Loucy (cell line): ENCODE measurements at regions not wholly inside any gene's neighbourhood (a gene's known extent, or its start where the extent isn't known, plus 50 kb on each side); places are given as distances from the start of the nearest gene placed in this dataset.

Experiments
- H2AFZ ChIP-seq: fragments of 200-600 bp; sonication (generic); 2 replicates; pipeline ENCODE4 v1.6.0; 2016; ENCODE audit warnings: antibody characterized with exemption, mild to moderate bottlenecking, low read length, moderate library complexity
- H3F3A ChIP-seq: fragments of 200-600 bp; 2 replicates; pipeline ENCODE4 v1.6.0; 2016; ENCODE audit warnings: antibody characterized with exemption, low read depth, mild to moderate bottlenecking
- H3K27me3 ChIP-seq: fragments of 200-600 bp; sonication (generic); 2 replicates; pipeline ENCODE4 v1.6.1; 2014; ENCODE audit warnings: low read length, mild to moderate bottlenecking; ENCODE audit not compliant: insufficient read depth, poor library complexity, severe bottlenecking
- H3K36me3 ChIP-seq: fragments of 200-600 bp; sonication (generic); 2 replicates; pipeline ENCODE4 v1.6.1; 2016; ENCODE audit warnings: low read length; ENCODE audit not compliant: insufficient read depth
- H3K4me1 ChIP-seq: fragments of 200-600 bp; sonication (generic); 2 replicates; pipeline ENCODE4 v1.5.1; 2014; ENCODE audit warnings: low read length, mild to moderate bottlenecking; ENCODE audit not compliant: insufficient read depth, poor library complexity, severe bottlenecking
- H3K4me2 ChIP-seq: fragments of 200-600 bp; sonication (generic); 2 replicates; pipeline ENCODE4 v1.6.0; 2014; ENCODE audit warnings: antibody characterized with exemption, low read length, low read depth, mild to moderate bottlenecking; ENCODE audit not compliant: poor library complexity, severe bottlenecking
- H3K4me3 ChIP-seq: fragments of 200-600 bp; sonication (generic); 2 replicates; pipeline ENCODE4 v1.5.1; 2014; ENCODE audit warnings: low read length, mild to moderate bottlenecking, mixed read lengths; ENCODE audit not compliant: poor library complexity, severe bottlenecking
- H3K79me2 ChIP-seq: fragments of 200-600 bp; sonication (generic); 2 replicates; pipeline ENCODE4 v1.6.1; 2014; ENCODE audit warnings: low read length; ENCODE audit not compliant: insufficient read depth
- H3K9ac ChIP-seq: fragments of 200-600 bp; sonication (generic); 2 replicates; pipeline ENCODE4 v1.6.0; 2014; ENCODE audit warnings: mild to moderate bottlenecking, low read depth, low read length, moderate library complexity; ENCODE audit not compliant: poor library complexity, severe bottlenecking
- H3K9me2 ChIP-seq: fragments of 200-600 bp; sonication (generic); replicated peaks from 2 replicates; pipeline ENCODE4 v1.6.1; 2016; ENCODE audit warnings: low read depth, low read length, mixed read lengths
- H3K9me3 ChIP-seq: fragments of 200-600 bp; sonication (generic); 2 replicates; pipeline ENCODE4 v1.6.1; 2014; ENCODE audit warnings: mild to moderate bottlenecking, antibody characterized with exemption, low read length, low read depth; ENCODE audit not compliant: insufficient read depth
- H4K20me1 ChIP-seq: fragments of 200-600 bp; sonication (generic); 2 replicates; pipeline ENCODE4 v1.6.0; 2014; ENCODE audit warnings: antibody characterized with exemption, low read length, mild to moderate bottlenecking; ENCODE audit not compliant: insufficient read depth, poor library complexity, severe bottlenecking
- EZH2phosphoT487 ChIP-seq: fragments of 200-600 bp; IDR thresholded peaks from 2 replicates; pipeline ENCODE4 v1.6.1; 2018; ENCODE audit warnings: antibody characterized with exemption, mild to moderate bottlenecking, moderate library complexity, borderline replicate concordance
- TF ChIP-seq, protein P1 (sequence below): fragments of 200-600 bp; sonication (generic); conservative IDR thresholded peaks from 2 replicates; pipeline ENCODE4 v1.5.1; 2014; ENCODE audit warnings: mild to moderate bottlenecking, antibody characterized with exemption, low read length

DNA sequence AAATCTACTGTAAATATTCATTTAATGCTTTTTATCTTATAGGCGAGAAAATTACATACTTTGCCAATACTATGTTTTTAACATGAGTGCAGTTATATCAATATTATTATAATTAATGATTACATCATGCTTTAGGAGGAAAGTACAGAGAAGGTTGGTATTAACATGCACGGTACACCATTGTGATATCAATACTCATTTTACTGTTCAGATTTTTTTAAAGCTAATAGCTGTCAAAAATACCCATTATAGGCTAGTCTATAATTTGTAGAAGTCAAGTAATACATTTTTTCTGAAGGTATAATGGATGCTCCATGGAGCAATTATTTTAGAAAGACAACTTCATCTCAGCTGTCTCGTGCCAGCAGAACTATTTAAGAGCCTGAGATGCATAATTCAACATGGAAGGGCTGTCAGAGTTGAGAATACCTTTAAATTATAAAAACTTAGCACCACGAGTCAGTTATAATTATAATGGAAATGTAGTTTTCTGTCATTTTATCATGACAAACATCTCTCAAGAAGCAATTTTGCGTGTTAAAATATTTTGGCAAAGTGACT, 1641.7 kb upstream of the ACVR2A start:
- H3K9ac ChIP-seq, result no peak overlapping the region
- 0 out of 2 replicates have a peak, but pooled peaks cover 5% of the 10 kb centered on the region for H3K9me2 ChIP-seq
- no peaks in the 10 kb centered on the region for H3K79me2 ChIP-seq
- no peaks in the 10 kb centered on the region for H3K27me3 ChIP-seq
- no peak overlapping the region for H2AFZ ChIP-seq
- no peaks in the 10 kb centered on the region for H3K36me3 ChIP-seq
- no peak overlapping the region for H3K4me3 ChIP-seq
- no peaks in the 10 kb centered on the region for H3K9me3 ChIP-seq
- H4K20me1 ChIP-seq, result no peaks in the 10 kb centered on the region
- no peaks in the 10 kb centered on the region for H3F3A ChIP-seq
- no peak overlapping the region for H3K4me2 ChIP-seq
- no peak for TF ChIP-seq EZH2phosphoT487
- TF ChIP-seq, protein P1, sequence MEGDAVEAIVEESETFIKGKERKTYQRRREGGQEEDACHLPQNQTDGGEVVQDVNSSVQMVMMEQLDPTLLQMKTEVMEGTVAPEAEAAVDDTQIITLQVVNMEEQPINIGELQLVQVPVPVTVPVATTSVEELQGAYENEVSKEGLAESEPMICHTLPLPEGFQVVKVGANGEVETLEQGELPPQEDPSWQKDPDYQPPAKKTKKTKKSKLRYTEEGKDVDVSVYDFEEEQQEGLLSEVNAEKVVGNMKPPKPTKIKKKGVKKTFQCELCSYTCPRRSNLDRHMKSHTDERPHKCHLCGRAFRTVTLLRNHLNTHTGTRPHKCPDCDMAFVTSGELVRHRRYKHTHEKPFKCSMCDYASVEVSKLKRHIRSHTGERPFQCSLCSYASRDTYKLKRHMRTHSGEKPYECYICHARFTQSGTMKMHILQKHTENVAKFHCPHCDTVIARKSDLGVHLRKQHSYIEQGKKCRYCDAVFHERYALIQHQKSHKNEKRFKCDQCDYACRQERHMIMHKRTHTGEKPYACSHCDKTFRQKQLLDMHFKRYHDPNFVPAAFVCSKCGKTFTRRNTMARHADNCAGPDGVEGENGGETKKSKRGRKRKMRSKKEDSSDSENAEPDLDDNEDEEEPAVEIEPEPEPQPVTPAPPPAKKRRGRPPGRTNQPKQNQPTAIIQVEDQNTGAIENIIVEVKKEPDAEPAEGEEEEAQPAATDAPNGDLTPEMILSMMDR, result no peak
- H3K4me1 ChIP-seq, result no peaks in the 10 kb centered on the region

- H3K4me2 ChIP-seq, result no peak overlapping the region
- H3F3A ChIP-seq, result no peaks in the 10 kb centered on the region
- no peaks in the 10 kb centered on the region for H3K79me2 ChIP-seq
- no peaks in the 10 kb centered on the region for H3K4me1 ChIP-seq
- TF ChIP-seq, protein P1, result no peak
- TF ChIP-seq EZH2phosphoT487, result no peak
- no peaks in the 10 kb centered on the region for H3K9me3 ChIP-seq
- H3K9me2 ChIP-seq, result no peaks in the 10 kb centered on the region
- H4K20me1 ChIP-seq, result no peaks in the 10 kb centered on the region
- H3K4me3 ChIP-seq, result no peak overlapping the region
- no peak overlapping the region for H2AFZ ChIP-seq
- H3K9ac ChIP-seq, result no peak overlapping the region
- no peaks in the 10 kb centered on the region for H3K27me3 ChIP-seq
- no peaks in the 10 kb centered on the region for H3K36me3 ChIP-seq
Observed at GRCh38 chr2:146193619-146194018, 1651.2 kb upstream of the ACVR2A start.

DNA sequence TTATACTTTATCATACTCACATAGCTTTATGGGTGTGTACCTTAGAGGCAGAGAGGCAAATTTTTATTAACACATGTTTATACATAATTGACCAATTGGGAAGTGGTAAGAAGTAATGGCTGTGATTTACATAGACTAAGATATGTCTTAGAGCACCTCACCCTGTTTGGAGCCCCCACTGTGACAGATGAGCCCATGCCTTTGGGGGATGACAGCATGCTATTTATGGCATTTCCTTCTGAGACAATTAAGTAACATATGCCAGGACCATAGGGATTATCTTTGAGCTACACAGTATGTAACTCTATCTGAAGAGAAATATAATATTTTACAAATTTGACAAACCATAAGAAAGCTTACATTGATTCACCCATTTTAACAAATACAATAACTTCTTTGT, 1655.3 kb upstream of the ACVR2A start:
- Histone ChIP-seq H3K4me1 (no peaks in the 10 kb centered on the region), H3K9ac (no peak overlapping the region), H3K27me3 (no peaks in the 10 kb centered on the region), H4K20me1 (no peaks in the 10 kb centered on the region), H3K79me2 (no peaks in the 10 kb centered on the region), H3K4me2 (no peak overlapping the region), H3K9me3 (no peaks in the 10 kb centered on the region), H3K4me3 (no peak overlapping the region), H3F3A (no peaks in the 10 kb centered on the region), H2AFZ (no peak overlapping the region), H3K36me3 (no peaks in the 10 kb centered on the region), H3K9me2 (no peaks in the 10 kb centered on the region)
- no peak for TF ChIP-seq EZH2phosphoT487
- TF ChIP-seq, protein P1, result no peak
